NCI-H226 (cell line): ENCODE measurements at regions not wholly inside any gene's neighbourhood (a gene's known extent, or its start where the extent isn't known, plus 50 kb on each side); places are given as distances from the start of the nearest gene placed in this dataset.
"Not testable (repeated sequence)": the region's sequence is repeated elsewhere in the genome, so short reads cannot be mapped to it uniquely, and the experiment has no call there.

ENCODE experiments used
- DNase-seq: peaks from one replicate; pipeline ENCODE4 v3.0.0-alpha.2; 2015

GRCh38 chr18:35827275-35827902, 145.1 kb upstream of the RMP24 start:
- DNase-seq, result no peak

GRCh38 chr18:35827903-35828275, 144.6 kb upstream of the RMP24 start:
- DNase-seq, result no peak

- no peak for DNase-seq
Measured at GRCh38 chr18:35828591-35828990, 143.9 kb upstream of the RMP24 start.

- DNase-seq, result no peak
Measured at GRCh38 chr18:35835366-35835765, 137.1 kb upstream of the RMP24 start.

- no peak for DNase-seq
Measured at GRCh38 chr18:35835833-35836232, 136.6 kb upstream of the RMP24 start.

GRCh38 chr18:35836932-35837331, 135.5 kb upstream of the RMP24 start:
- no peak for DNase-seq

GRCh38 chr18:35837922-35838496, 134.5 kb upstream of the RMP24 start:
- DNase-seq, result no peak

GRCh38 chr18:35841283-35841682, 131.2 kb upstream of the RMP24 start:
- no peak for DNase-seq

- no peak for DNase-seq
Measured at GRCh38 chr18:35842536-35842935, 129.9 kb upstream of the RMP24 start.

GRCh38 chr18:35848321-35848720, 124.2 kb upstream of the RMP24 start:
- DNase-seq, result not testable (repeated sequence)

GRCh38 chr18:35849241-35849640, 123.2 kb upstream of the RMP24 start:
- DNase-seq, result not testable (repeated sequence)

- no peak for DNase-seq
Measured at GRCh38 chr18:35851286-35851970, 121.1 kb upstream of the RMP24 start.

- DNase-seq, result no peak
Measured at GRCh38 chr18:35852786-35853185, 119.7 kb upstream of the RMP24 start.

- DNase-seq, result no peak
Measured at GRCh38 chr18:35854095-35854494, 118.4 kb upstream of the RMP24 start.

- DNase-seq, result no peak
Measured at GRCh38 chr18:35856178-35856577, 116.3 kb upstream of the RMP24 start.

GRCh38 chr18:35856721-35857120, 115.8 kb upstream of the RMP24 start:
- DNase-seq, result not testable (repeated sequence)

GRCh38 chr18:35857581-35857980, 114.9 kb upstream of the RMP24 start:
- not testable (repeated sequence) for DNase-seq

GRCh38 chr18:35861367-35862118, 110.9 kb upstream of the RMP24 start:
- no peak for DNase-seq

- DNase-seq, result no peak
Measured at GRCh38 chr18:35862119-35862640, 110.3 kb upstream of the RMP24 start.

GRCh38 chr18:35864916-35865315, 107.6 kb upstream of the RMP24 start:
- no peak for DNase-seq

GRCh38 chr18:35868915-35869314, 103.6 kb upstream of the RMP24 start:
- no peak for DNase-seq

- no peak for DNase-seq
Measured at GRCh38 chr18:35871337-35871736, 101.1 kb upstream of the RMP24 start.

- DNase-seq, result no peak
Measured at GRCh38 chr18:35875566-35875965, 96.9 kb upstream of the RMP24 start.

GRCh38 chr18:35876243-35876642, 96.2 kb upstream of the RMP24 start:
- no peak for DNase-seq
